ENCODE measurements at regions not wholly inside any gene's neighbourhood (a gene's known extent, or its start where the extent isn't known, plus 50 kb on each side); places are given as distances from the start of the nearest gene placed in this dataset.
"Not testable (repeated sequence)": the region's sequence is repeated elsewhere in the genome, so short reads cannot be mapped to it uniquely, and the experiment has no call there.

- TF ChIP-seq CTCF (conservative IDR thresholded peaks at IDR 0.05; ENCODE audit: low read length): no peak
- peak; percentile 61 for DNase-seq (ENCODE audit: low read depth)
- H3K4me3 ChIP-seq (ENCODE audit: low read length): no peak overlapping the region
These were observed 185.5 kb upstream of the KCNMB2 start for GRCh38 chr3:178350763-178351162.

- no peak for TF ChIP-seq CTCF (conservative IDR thresholded peaks at IDR 0.05; ENCODE audit: low read length)
- H3K4me3 ChIP-seq (ENCODE audit: low read length): no peak overlapping the region
- DNase-seq (ENCODE audit: low read depth): peak; percentile 94
These were observed 183.8 kb upstream of the KCNMB2 start for GRCh38 chr3:178352326-178353005.

GRCh38 chr3:178353006-178353694 lies 183.1 kb upstream of the KCNMB2 start:
- DNase-seq (ENCODE audit: low read depth): peak; percentile 82
- no peak for TF ChIP-seq CTCF (conservative IDR thresholded peaks at IDR 0.05; ENCODE audit: low read length)
- no peak overlapping the region for H3K4me3 ChIP-seq (ENCODE audit: low read length)

GRCh38 chr3:178359728-178360127 lies 176.5 kb upstream of the KCNMB2 start:
- DNase-seq (ENCODE audit: low read depth): no peak
- TF ChIP-seq CTCF (conservative IDR thresholded peaks at IDR 0.05; ENCODE audit: low read length): no peak
- H3K4me3 ChIP-seq (ENCODE audit: low read length): no peak overlapping the region

- not testable (repeated sequence) for DNase-seq (ENCODE audit: low read depth); H3K4me3 ChIP-seq (ENCODE audit: low read length)
These were observed 173.2 kb upstream of the KCNMB2 start for GRCh38 chr3:178363048-178363447.

- H3K4me3 ChIP-seq (ENCODE audit: low read length): no peak overlapping the region
- TF ChIP-seq CTCF (conservative IDR thresholded peaks at IDR 0.05; ENCODE audit: low read length): no peak
- peak; percentile 70 for DNase-seq (ENCODE audit: low read depth)
These were observed 168.2 kb upstream of the KCNMB2 start for GRCh38 chr3:178367817-178368617.

GRCh38 chr3:178369006-178369405 lies 167.2 kb upstream of the KCNMB2 start:
- no peak for TF ChIP-seq CTCF (conservative IDR thresholded peaks at IDR 0.05; ENCODE audit: low read length)
- no peak overlapping the region for H3K4me3 ChIP-seq (ENCODE audit: low read length)
- DNase-seq (ENCODE audit: low read depth): no peak

Measured in AG10803 (cell line).